HFFc6 (cell line): ENCODE measurements at regions not wholly inside any gene's neighbourhood (a gene's known extent, or its start where the extent isn't known, plus 50 kb on each side); places are given as distances from the start of the nearest gene placed in this dataset.
"Not testable (repeated sequence)": the region's sequence is repeated elsewhere in the genome, so short reads cannot be mapped to it uniquely, and the experiment has no call there.

Experiments used
- DNase-seq: peaks from one replicate; pipeline ENCODE4 v3.0.0-alpha.2; 2018
- H3K27ac Mint-ChIP-seq: 2 replicates; pipeline ENCODE4 v1.8.0; 2020; ENCODE audit warnings: mild to moderate bottlenecking, mixed read lengths
- H3K27me3 Mint-ChIP-seq: 2 replicates; pipeline ENCODE4 v1.8.0; 2021; ENCODE audit warnings: mild to moderate bottlenecking, moderate library complexity, mixed read lengths; ENCODE audit not compliant: insufficient read depth
- H3K36me3 Mint-ChIP-seq: 2 replicates; pipeline ENCODE4 v1.8.0; 2021; ENCODE audit warnings: low read depth, mixed read lengths
- H3K4me1 Mint-ChIP-seq: 2 replicates; pipeline ENCODE4 v1.8.0; 2020; ENCODE audit warnings: low read depth, mixed read lengths
- H3K4me3 Mint-ChIP-seq: 2 replicates; pipeline ENCODE4 v1.8.0; 2020; ENCODE audit warnings: mild to moderate bottlenecking, moderate library complexity, mixed read lengths
- H3K9me3 Mint-ChIP-seq: 2 replicates; pipeline ENCODE4 v1.8.0; 2020; ENCODE audit warnings: mild to moderate bottlenecking, mixed read lengths
- CTCF ChIP-seq: fragments of 200-600 bp; sonication (generic); IDR thresholded peaks from 2 replicates; pipeline ENCODE4 v1.5.0; 2021; ENCODE audit warnings: antibody characterized with exemption, mild to moderate bottlenecking

GRCh38 chr5:57429513-57430120, 53.0 kb downstream of the ACTBL2 start:
- Mint-ChIP-seq H3K4me1 (peaks cover 11% of the 10 kb centered on the region), H3K36me3 (no peaks in the 10 kb centered on the region), H3K9me3 (no peaks in the 10 kb centered on the region), H3K27me3 (peaks cover 23% of the 10 kb centered on the region), H3K27ac (no peak overlapping the region), H3K4me3 (no peak overlapping the region)
- DNase-seq = no peak
- no peak for TF ChIP-seq CTCF

- H3K9me3 Mint-ChIP-seq = not testable (repeated sequence)
Measured at GRCh38 chr5:57429021-57429420, 53.6 kb downstream of the ACTBL2 start.

GRCh38 chr5:57422993-57423392, 59.6 kb downstream of the ACTBL2 start:
- no peak for TF ChIP-seq CTCF
- Mint-ChIP-seq H3K27me3 (peaks cover 15% of the 10 kb centered on the region), H3K9me3 (no peaks in the 10 kb centered on the region), H3K4me1 (no peaks in the 10 kb centered on the region), H3K4me3 (no peak overlapping the region), H3K27ac (no peak overlapping the region), H3K36me3 (no peaks in the 10 kb centered on the region)
- DNase-seq = no peak

More at GRCh38 chr5:57429021-57429420, 53.6 kb downstream of the ACTBL2 start:
- not testable (repeated sequence) for DNase-seq, H3K27ac Mint-ChIP-seq, H3K36me3 Mint-ChIP-seq, H3K4me1 Mint-ChIP-seq, H3K4me3 Mint-ChIP-seq
- peaks cover 23% of the 10 kb centered on the region for H3K27me3 Mint-ChIP-seq

- no peaks in the 10 kb centered on the region for H3K9me3 Mint-ChIP-seq
- DNase-seq = no peak
- no peak for TF ChIP-seq CTCF
- no peaks in the 10 kb centered on the region for H3K36me3 Mint-ChIP-seq
- H3K27me3 Mint-ChIP-seq = peaks cover 9% of the 10 kb centered on the region
- H3K4me3 Mint-ChIP-seq = no peak overlapping the region
- H3K27ac Mint-ChIP-seq = no peak overlapping the region
- no peaks in the 10 kb centered on the region for H3K4me1 Mint-ChIP-seq
Measured at GRCh38 chr5:57422341-57422740, 60.3 kb downstream of the ACTBL2 start.

- H3K27ac Mint-ChIP-seq = no peak overlapping the region
- H3K27me3 Mint-ChIP-seq = peaks cover 6% of the 10 kb centered on the region
- no peak for TF ChIP-seq CTCF
- H3K9me3 Mint-ChIP-seq = no peaks in the 10 kb centered on the region
- DNase-seq = no peak
- no peaks in the 10 kb centered on the region for H3K36me3 Mint-ChIP-seq
- H3K4me3 Mint-ChIP-seq = no peak overlapping the region
- peaks cover 11% of the 10 kb centered on the region for H3K4me1 Mint-ChIP-seq
Measured at GRCh38 chr5:57420801-57421200, 61.8 kb downstream of the ACTBL2 start.

- no peak overlapping the region for H3K4me3 Mint-ChIP-seq
- no peak for TF ChIP-seq CTCF
- H3K4me1 Mint-ChIP-seq = peaks cover 11% of the 10 kb centered on the region
- H3K9me3 Mint-ChIP-seq = no peaks in the 10 kb centered on the region
- no peak overlapping the region for H3K27ac Mint-ChIP-seq
- peaks cover 2% of the 10 kb centered on the region; the same call in 1 of the 2 replicates for H3K27me3 Mint-ChIP-seq
- no peak for DNase-seq
- H3K36me3 Mint-ChIP-seq = no peaks in the 10 kb centered on the region
Measured at GRCh38 chr5:57417971-57418370, 64.6 kb downstream of the ACTBL2 start.
